GM19025 (cell line): ENCODE measurements at regions not wholly inside any gene's neighbourhood (a gene's known extent, or its start where the extent isn't known, plus 50 kb on each side); places are given as distances from the start of the nearest gene placed in this dataset.

Experiments used
- ATAC-seq: cut with Tn5 transposase; IDR thresholded peaks from one replicate; pipeline ENCODE4 v1.9.1; 2021; ENCODE audit warnings: mild to moderate bottlenecking, low read depth, moderate library complexity; ENCODE audit not compliant: unreplicated experiment

DNA sequence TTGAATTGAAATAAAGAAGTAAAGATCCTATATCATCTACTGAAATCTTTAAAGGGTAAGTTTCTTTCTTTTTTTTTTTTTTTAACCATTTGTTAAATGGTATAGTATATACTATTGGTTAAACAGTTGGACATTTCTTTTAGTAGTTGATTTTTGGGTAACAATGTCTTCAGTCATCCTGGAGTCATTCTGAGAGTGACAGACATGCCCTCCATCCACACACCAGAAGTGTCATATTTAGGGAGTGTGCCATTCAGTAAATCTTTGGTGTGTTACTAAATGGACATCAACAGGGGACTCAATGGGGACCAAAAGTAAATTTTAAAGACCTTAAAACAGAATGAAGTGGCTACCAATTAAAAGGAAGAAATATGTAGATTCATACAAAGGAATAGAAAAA lies 50.8 kb upstream of the SLC39A10 start:
- ATAC-seq, result no peak

DNA sequence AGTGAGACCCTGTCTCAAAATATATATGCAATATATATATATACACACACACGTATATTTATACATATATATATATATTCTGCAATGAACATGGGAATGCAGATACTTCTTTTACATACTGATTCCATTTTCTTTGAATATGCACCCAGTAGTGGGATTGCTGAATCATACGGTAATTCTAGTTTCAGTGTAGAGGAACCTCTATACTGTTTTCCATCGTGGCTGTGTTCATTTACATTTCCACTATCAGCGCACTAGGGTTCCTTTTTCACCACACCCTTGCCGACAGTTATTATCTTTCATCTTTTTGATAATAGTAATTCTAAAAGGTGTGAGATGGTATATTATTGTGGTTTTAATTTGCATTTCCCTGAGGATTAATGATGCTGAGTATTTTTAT lies 52.3 kb upstream of the SLC39A10 start:
- no peak for ATAC-seq

DNA sequence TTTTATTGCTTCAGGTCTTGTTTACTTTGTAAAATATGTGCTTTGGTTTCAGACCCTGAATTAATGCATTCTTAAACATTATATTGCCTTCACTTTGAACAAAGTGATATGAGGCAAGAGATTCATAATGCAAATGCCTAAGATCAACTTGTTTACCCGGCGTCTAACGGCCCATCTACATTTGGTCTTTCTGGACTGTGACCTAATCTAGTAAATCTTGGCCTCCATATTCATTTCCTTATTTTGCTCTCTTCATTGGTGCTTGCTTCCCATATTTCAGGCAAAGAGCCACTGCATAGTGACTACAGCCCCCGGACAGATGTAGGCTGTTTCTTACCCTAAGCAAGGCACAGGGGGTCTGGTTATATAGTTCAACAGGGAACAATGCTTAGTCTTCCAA lies 53.0 kb upstream of the SLC39A10 start:
- ATAC-seq, result no peak

DNA sequence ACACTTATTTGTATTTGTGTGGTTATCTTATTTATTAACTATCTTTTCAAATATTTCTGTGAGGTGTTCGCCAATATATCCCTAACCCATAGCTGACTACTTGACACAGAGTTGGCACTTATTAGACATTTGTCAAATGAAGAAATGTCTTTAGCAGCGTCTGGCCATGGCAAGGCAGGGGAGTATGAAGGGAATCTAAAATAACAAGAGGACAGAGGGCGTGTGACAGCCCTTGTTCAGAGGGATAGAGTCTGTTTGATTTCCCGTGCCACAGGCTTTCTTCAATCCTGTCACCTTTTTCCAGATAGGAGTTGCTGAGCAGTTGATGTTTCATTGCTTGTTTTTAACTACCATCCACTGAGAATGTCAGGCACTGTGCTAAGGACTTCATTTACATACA lies 53.6 kb upstream of the SLC39A10 start:
- ATAC-seq, result no peak

DNA sequence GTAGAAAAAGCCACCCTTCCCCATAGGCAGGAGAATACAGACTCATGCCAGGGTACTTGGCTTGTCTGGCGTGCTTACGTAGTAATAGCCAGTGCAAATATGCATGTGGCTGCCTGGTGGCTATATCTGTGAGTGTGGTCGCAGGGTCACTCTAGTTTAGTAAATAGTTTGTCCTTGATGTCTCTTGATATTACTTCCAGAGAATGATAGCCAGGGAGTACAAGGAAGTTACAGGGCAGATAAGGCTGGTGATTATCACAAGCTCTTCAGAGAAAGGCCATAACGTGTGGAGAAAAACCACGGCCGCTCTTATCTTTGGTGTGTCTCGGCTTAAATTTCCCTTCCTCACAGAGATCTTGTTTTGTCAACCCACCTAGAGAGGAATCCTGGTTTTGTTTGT lies 54.3 kb upstream of the SLC39A10 start:
- no peak for ATAC-seq

DNA sequence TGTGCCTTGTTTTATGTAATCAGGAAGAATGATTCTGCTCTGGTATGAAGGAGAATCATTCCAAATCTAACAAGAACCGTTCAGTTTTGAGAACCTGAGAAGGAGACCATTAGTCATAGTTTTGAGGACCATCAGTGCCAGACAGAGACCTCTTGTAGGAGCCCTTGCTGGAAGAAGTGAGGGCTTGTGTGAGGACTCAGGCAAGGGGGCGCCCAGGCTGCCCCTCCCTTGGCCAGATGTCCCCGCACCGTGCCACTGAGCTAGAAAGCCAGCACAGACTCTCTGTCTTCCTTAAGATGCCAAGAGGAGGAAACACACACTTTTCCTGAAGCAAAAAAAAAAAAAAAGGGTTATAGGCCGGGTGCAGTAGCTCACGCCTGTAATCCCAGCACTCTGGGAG lies 55.7 kb upstream of the SLC39A10 start:
- no peak for ATAC-seq

DNA sequence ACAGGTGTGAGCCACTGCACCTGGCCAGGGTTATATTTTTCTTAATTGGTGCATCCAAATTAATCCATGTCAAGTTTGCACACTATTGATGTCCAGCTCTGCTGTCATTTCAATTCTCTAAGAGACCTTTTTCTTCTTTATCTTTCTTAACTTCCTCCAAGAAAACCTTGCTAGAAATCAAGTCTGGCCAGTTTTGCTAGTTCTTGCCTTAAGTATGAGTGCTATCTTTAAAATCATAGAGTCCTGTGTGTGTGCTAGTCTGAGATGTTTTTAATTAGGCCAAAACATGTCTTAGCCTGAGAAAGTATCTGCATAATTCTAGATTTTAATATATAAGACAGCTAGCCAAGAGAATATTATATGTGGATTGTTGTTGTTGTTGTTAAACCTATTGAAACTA lies 56.2 kb upstream of the SLC39A10 start:
- no peak for ATAC-seq

DNA sequence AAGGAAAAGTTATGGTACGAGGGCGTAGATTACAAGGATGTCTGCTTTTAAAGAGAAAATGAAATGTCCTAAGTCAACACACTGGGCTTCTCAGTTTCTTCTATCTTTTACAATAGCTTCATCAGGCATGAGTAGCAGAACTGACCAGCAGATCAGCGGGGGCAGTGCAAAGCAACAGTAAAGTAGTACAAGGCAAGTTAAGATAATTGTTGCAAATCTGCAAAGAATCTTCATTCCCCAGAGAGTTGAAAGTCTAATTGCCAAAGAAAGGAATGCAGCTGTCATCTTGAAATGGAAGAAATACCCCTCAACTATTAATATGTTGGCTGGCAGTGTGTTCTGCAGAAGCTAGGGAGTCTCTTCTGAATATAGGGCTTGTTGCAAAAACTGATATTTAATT lies 60.2 kb upstream of the SLC39A10 start:
- no peak for ATAC-seq

DNA sequence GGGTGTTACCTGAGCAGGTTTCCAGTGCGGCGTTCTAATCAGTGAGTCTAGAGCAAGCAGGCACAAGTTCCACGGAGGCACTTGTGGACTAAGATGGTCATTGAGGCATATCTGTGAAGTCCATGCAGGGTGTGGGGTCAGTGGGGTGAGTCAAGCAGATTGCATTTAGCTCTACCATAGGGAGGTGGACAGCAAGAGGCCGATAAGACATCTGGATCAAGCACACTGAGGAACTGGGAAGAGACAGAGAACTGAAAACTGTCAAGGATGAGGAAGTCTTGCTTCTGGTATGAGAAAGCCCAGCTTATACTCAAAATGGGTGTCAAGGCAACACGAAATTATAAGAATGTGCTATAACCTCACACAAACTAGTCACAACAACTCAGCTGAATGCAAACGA lies 61.2 kb upstream of the SLC39A10 start:
- no peak for ATAC-seq

DNA sequence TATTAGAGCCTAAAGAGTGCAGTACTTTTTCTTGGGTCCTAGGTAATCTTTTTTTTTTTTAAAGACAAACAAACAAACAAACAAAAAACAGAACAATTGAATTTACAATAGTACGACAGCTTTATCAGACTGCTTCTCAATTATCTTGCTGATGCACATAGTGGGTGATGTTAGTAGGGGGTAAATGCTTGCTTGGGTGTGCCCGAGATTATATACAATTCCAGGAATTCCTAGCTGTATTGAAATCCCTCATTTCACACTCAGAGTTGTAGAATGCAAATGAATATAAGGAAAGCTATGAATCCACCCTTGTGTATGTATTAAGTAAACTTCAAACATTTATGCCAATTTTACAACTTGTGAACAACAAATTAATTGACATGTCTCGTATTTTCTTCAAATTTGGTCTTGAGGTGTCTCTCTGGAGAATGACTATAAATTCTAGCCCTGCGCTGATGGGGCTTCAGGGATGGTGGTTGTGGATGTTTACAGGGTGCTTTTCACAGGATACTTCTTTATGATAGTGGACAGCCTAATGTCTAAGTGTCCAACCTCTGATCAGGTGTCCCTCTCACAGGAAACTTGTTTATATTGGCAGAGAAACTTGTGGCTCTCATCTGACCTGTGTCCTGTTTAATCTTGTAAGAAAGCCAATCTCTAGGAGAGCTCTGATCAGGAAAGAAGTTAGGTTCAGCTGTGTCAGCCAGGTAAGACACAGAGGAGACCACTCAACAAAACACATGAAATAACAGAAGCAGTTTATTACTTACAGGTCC lies 61.9 kb upstream of the SLC39A10 start:
- ATAC-seq, result no peak

DNA sequence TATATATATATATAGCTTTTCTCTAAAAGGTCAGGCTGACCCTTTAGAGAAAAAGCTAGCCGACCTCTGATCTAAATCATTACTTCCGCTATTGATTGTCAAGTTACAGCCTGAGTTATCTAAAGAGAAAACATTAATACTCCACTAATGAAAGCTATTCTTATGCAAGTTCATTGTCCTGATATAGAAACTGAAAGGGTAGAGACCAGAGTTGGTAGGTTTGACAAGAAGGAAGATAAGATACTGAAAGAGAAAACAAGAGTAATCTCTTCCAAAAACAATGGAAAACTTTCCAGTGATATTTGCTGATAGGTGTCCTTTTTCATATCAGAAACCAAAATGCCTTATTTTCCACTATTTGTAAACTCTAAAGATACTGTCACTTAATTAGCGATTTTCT lies 62.8 kb upstream of the SLC39A10 start:
- ATAC-seq, result no peak

DNA sequence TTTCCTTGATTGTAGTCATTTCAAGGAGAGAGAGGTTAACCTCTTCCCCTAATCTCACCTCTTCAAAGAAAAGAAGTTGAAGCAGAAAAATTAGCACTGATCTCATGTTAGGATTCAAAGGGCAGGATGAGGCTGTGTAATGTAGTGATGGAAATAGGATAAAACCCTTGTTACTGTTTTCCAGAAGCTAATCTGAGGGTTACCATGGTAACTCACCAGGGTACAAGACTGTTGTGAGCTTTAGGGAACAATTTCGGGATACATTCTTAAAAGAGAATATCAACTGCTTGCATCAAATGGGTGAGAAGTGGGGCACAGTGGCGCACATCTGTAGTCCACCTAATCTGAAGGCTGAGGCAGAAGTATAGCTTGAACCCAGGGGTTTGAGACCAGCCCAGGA lies 64.9 kb upstream of the SLC39A10 start:
- ATAC-seq, result no peak

DNA sequence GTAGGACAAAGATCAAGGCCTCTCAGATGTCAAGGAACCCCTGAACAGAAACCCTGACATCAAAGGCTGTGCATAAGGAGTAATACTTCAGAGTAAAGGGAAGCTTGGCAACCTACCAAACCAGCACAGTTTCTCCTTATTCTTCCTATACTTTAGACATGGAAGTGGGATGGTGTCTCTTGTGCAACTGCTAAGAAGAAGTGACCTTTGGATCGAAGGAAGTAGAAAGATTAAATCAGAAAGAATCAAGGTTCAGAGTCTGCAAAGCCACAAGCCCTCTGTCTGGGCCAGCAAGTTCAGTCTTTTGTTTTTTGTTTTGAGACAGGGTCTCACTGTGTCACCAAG lies 66.2 kb upstream of the SLC39A10 start:
- no peak for ATAC-seq

DNA sequence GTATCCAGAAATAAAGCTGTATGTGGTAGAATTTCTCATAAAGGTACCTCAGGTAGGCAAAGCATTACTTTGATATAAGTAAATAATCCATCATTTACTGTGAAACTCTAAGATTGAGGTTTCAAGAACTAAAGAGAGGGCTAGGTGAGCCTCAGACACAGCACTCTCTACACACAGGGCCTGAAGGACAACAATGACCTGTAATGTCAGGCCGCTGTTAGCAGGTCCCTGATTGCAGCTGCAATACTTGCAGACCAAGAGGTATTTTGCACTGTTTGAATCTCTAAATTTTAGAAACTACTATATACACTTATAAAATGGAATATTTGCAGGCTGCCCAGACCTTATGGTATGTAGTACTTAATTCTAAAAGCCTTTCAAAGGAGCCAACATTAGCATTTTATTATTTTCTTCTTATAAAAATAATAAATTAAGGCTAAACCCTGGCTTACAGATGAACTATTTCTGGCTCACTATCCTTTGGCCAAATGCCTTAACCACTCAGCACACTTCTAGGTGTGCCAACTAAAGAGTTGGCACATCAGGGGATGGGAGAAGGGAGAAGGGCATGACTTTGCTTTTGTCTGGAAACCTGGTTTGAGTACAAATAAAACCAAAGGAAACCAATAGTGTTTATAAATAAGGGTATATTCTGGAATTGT lies 66.7 kb upstream of the SLC39A10 start:
- ATAC-seq, result no peak

DNA sequence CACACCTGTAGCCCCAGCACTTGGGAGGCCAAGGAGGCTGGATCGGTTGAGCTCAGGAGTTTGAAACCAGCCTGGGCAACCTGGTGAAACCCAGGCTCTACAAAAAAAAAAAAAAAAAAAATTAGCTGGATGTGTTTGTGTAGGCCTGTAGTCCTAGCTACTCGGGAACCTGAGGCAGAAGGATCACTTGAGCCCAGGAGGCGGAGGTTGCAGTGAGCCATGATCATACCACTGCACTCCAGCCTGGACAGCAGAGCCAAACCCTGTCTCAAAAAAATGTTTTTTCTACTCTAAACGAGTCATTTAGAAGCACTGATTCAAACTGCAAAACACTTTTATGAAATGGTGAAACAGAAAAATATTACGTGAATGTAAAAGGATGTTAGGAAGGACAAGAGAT lies 69.1 kb upstream of the SLC39A10 start:
- no peak for ATAC-seq

DNA sequence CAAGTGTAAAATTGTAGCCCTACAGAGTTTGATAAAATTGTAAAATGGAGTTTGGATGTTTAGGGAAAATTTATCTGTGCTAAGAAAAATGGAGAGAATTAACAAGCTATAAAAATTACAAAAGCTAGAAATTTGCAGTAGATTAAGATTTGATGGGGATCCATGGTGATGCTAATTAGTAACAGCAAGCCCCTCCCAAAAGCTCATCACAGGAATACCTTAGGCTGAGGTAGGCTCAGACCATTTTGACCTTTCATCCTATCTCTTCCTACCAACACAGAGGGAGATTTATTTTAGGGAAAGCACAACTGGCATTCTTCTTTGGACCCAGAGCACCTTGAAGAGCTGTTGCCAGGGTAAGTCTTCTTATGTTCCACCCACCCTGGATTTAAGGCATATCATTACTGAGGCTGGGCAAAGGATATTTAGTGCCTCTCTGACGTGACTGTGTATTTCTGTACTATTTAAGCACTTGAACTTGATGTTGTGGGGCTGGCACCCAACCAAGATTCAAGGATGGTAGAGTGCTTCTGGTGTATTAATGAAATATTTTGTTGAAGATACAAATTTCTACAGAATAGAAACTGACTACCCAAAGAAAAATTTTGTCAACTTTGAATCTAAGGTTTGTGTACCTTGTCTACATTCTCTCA lies 70.8 kb upstream of the SLC39A10 start:
- no peak for ATAC-seq

DNA sequence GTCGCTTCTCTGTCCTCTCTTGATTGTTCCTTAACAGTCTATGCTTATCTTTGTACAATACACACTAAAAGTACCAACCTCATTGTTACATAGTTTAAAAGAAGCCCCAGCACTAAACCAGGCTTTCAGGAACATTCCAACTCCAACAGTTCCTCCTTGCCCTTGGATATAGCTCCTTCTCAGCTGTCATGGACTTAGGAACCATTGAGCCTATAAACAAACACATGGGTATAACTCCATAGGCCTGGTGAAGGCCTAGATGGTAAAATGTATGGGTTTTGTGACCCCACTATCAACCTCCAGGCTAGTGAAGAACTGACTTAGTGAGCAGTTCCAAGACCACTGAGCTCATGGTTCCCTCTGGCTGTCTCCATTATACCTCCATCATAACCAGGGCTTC lies 74.8 kb upstream of the SLC39A10 start:
- ATAC-seq, result no peak

DNA sequence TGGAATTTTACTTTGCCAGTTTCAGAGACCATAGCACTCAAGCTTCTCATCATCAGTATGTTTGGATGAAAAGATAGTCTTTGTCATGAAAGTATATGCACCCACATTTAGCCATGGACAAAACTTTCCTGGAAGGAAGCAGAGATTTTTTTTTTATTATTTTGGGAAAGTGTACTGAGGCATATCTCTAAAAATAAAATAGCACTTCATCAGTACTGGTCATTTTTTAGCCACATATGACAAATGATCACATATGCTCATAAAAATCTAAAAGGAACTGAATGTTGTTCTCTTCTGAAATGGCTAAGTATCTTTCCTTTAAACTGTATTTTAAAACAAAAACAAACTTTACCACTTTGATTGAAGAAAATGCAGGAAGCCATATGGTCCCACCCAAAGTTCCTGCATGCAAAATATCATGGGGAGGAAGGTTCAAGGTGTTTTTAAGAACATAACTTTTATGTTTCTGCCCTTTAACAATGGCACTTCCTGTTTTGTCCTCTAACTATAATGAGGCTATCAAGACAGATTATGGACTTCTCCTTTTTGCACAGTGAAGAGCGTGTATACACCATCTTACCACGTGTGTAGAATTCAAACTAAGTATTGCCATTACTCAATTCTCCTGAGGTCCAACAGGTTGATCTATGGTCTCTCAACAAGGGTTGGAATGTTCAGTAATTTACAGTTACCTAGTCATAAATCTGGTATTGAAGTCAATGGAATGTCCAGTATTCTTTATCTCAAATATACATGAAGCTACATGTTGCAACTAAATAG lies 77.1 kb upstream of the SLC39A10 start:
- no peak for ATAC-seq

DNA sequence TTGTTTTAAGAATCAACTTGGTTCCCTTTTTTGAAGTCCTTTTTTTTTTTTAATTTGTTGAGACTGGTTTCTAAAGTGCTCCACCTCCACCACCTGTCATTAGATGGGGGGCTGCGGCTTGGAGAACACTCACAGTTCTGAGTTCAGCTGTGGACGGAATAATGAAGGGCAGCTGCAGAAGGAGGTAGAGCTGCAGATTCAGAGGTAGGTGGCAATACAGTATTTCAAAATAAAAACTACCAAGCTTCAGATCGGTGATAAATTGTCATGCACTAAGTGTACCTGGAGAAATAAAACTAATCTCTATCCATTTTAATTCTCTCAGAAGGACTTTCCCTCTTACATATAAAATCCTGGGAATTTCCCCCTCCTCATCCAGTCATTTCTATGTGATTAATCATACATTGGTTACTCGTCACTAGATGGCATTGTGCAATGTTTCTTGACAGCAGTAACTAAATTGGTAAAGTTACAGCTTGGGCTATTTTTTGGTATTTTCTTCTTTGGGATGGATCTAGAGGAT lies 81.1 kb upstream of the SLC39A10 start:
- peak; percentile 65 for ATAC-seq

DNA sequence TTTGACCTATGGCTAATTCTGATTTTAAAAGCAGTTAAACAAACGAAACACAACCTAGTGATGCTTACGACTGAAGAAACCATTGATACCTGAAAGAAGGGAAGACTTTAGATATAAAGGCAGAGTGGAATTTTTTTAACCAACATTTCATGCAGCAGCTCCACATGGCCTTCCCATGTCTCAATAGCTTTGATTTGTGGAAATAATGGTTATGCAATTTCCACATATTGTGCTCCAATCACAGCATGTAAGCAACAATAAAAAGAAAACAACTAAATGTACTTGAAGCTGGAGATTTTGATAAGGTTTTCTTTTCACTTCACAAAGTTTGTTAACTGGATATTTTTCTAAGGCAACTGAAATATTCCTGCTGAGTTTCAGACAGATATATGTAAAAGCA lies 82.0 kb upstream of the SLC39A10 start:
- ATAC-seq, result no peak

DNA sequence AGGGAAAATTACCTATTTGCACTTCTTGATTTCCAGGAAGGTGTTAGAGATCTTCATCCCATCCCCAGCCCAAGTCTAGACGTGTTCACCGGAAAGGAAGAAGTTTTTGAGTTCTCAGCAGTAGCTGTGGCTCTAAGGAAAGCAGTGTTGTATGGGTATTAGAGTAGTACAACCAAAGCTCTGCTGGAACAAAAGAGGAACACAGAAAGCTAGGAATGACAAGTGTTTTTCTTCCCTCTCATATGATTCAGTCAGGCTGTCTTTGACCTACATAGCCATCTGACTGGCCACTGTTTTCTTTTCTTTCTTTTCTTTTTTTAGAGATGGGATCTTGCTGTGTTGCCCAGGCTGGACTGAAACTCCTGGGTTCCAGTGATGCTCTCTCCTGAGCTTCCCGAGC lies 82.7 kb upstream of the SLC39A10 start:
- ATAC-seq, result no peak
